SK-N-MC (cell line): ENCODE measurements at regions not wholly inside any gene's neighbourhood (a gene's known extent, or its start where the extent isn't known, plus 50 kb on each side); places are given as distances from the start of the nearest gene placed in this dataset.

ENCODE experiments used
- EZH2 ChIP-seq: fragments of 200-600 bp; sonication (generic); IDR thresholded peaks from one replicate; pipeline ENCODE4 v1.6.1; 2017; ENCODE audit warnings: antibody characterized with exemption
- FOXP2 ChIP-seq: optimal IDR thresholded peaks from 2 replicates; pipeline ENCODE3; 2011; ENCODE audit warnings: mild to moderate bottlenecking, moderate library complexity; ENCODE audit not compliant: insufficient read depth; ENCODE audit errors: extremely low read length, control extremely low read depth
- POLR2AphosphoS5 ChIP-seq: IDR thresholded peaks from 2 replicates; pipeline ENCODE4 v1.6.1; 2012; ENCODE audit warnings: mild to moderate bottlenecking, low read depth, low read length, borderline replicate concordance

DNA sequence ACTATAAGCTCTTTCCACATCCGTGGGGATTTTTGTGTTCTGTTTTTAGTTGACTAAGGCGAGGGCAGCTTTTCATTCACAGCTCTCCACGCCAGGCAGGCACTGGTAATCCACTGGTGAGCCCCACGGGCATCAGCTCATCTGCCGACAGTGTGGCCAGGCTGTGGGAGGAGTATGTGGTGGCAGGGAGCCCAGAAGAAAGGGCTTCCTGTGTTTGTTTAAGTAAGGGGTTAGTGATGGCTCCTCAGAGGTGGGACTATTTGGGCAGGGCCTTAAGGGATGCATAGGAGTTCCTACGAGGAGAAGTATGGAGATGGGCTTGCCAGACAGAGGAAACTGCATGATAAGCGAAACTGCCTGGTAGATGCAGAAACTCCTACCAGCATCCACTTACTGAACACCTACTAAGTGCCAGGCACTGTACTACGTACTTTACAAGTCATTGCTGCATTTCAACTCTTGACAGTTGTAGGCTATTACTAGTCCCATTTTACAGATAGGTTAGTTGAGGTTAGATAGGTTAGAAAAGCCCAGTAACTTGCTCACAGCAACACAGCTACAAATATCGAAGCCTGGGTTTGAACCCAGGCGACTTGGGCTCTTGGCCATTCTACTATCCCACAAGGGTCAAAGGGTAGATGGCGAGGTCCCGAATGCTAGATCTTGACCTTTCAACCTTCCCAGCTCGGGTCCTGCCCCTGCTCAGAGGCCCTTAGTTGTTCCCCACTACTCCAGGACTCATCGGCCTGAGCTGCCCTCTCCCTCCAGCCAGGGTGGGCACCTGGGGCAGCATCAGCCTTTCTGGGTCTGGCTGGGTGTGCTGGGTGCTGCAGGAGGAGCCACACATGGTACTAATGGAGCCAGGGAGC, 55.1 kb downstream of the CEBPB start:
- TF ChIP-seq POLR2AphosphoS5 (no peak), EZH2 (no peak), FOXP2 (no peak)
